ENCODE measurements at regions not wholly inside any gene's neighbourhood (a gene's known extent, or its start where the extent isn't known, plus 50 kb on each side); places are given as distances from the start of the nearest gene placed in this dataset.

DNA sequence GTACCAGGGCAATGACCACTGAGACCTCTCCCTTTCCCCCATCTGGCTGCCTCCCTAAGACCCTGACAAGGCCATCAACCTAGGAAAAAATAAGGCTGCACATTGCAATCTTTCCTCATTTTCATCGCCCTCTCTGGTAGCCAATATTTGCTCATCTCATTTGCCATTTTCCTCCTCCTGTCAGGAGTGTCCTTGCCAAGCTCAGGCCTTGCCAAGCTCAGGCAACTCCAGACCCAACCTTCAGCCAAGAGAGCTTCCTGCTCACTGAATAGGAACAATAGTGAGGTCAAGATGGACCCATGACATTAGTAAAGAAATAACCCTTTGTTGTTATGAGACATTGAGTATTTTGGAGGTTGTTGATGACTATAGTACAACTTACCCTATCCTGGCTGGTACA, 380.3 kb downstream of the RSL24D1 start:
- H2AFZ ChIP-seq (ENCODE audit: low read depth), result no peak overlapping the region
- no peak for TF ChIP-seq RAD21 (IDR thresholded peaks at IDR 0.05; ENCODE audit: low read length)
- TF ChIP-seq EZH2phosphoT487 (IDR thresholded peaks at IDR 0.05; ENCODE audit: borderline replicate concordance, low read depth), result no peak
- H3K9ac ChIP-seq, result no peak overlapping the region
- POLR2A ChIA-PET, result no interaction called here
- H3K27ac ChIP-seq (ENCODE audit: low read depth in 2 of 2, low read length in 1 of 2), result no peak overlapping the region
- no peaks in the 10 kb centered on the region for H4K20me1 ChIP-seq (ENCODE audit: insufficient read depth)
- H3K9me2 ChIP-seq, result no peaks in the 10 kb centered on the region
- WGBS (ENCODE audit: low lambda C conversion rate), result 0% methylated on average over 1 of the region's 1 CpG
- no peak overlapping the region for H3K4me2 ChIP-seq
- CTCF ChIA-PET, result interaction anchor here (1.3 kb wide), 1 partner anchor 14 kb away, joined by 3 read pairs; no protein-coding TSS in a partner anchor
- H3K9me3 ChIP-seq, result no peaks in the 10 kb centered on the region
- no peak for DNase-seq
- no peaks in the 10 kb centered on the region for H3F3A ChIP-seq (replicated peaks; ENCODE audit: insufficient read depth)
- no peaks in the 10 kb centered on the region for H3K79me2 ChIP-seq (ENCODE audit: insufficient read depth)
- H3K27me3 ChIP-seq (ENCODE audit: insufficient read depth), result no peaks in the 10 kb centered on the region
- no peak overlapping the region for H3K4me3 ChIP-seq (ENCODE audit: low read depth in 2 of 2, low read length in 1 of 2)
- no peaks in the 10 kb centered on the region for H3K4me1 ChIP-seq (ENCODE audit: control insufficient read depth in 1 of 2, insufficient read depth in 2 of 2, low read depth in 1 of 2, low read length in 1 of 2)
- H3K36me3 ChIP-seq (replicated peaks in 1 of 2; ENCODE audit: control insufficient read depth in 1 of 2, insufficient read depth in 2 of 2, low read length in 1 of 2), result no peaks in the 10 kb centered on the region

DNA sequence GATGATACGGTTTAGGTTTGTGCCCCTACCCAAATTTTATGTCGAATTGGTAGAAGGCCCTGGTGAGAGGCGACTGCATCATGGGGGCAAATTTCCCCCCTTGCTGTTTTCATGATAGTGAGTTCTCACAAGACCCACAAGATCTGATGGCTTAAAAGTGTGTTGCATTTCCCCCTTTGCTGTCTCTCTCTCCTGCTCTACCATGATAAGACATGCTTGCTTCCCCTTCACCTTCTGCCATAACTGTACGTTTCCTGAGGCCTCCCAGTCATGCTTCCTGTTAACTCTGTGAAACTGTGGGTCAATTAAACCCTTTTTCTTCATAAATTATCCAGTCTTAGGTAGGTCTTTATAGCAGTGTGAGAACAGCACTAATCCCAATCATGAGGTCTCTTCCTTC, 381.2 kb downstream of the RSL24D1 start:
- POLR2A ChIA-PET, result no interaction called here
- Histone ChIP-seq H2AFZ (ENCODE audit: low read depth) (no peak overlapping the region), H3K36me3 (replicated peaks in 1 of 2; ENCODE audit: control insufficient read depth in 1 of 2, insufficient read depth in 2 of 2, low read length in 1 of 2) (no peaks in the 10 kb centered on the region), H4K20me1 (ENCODE audit: insufficient read depth) (no peaks in the 10 kb centered on the region), H3K9ac (no peak overlapping the region), H3K27me3 (ENCODE audit: insufficient read depth) (no peaks in the 10 kb centered on the region), H3K27ac (ENCODE audit: low read depth in 2 of 2, low read length in 1 of 2) (no peak overlapping the region), H3K9me3 (no peaks in the 10 kb centered on the region), H3K79me2 (ENCODE audit: insufficient read depth) (no peaks in the 10 kb centered on the region), H3K4me2 (no peak overlapping the region), H3F3A (replicated peaks; ENCODE audit: insufficient read depth) (no peaks in the 10 kb centered on the region), H3K9me2 (no peaks in the 10 kb centered on the region), H3K4me1 (ENCODE audit: control insufficient read depth in 1 of 2, insufficient read depth in 2 of 2, low read depth in 1 of 2, low read length in 1 of 2) (no peaks in the 10 kb centered on the region), H3K4me3 (ENCODE audit: low read depth in 2 of 2, low read length in 1 of 2) (no peak overlapping the region)
- no peak for TF ChIP-seq SIN3A (IDR thresholded peaks at IDR 0.05; ENCODE audit: borderline replicate concordance, low read depth, low read length)
- no peak for TF ChIP-seq JUND (IDR thresholded peaks at IDR 0.05)
- TF ChIP-seq RXRA (IDR thresholded peaks at IDR 0.05; ENCODE audit: borderline replicate concordance, low read depth), result no peak
- no peak for TF ChIP-seq ZBTB33 (IDR thresholded peaks at IDR 0.05; ENCODE audit: borderline replicate concordance, low read depth)
- no peak for TF ChIP-seq SMC3 (IDR thresholded peaks at IDR 0.05; ENCODE audit: low read depth, low read length)
- TF ChIP-seq FOSL2 (IDR thresholded peaks at IDR 0.05; ENCODE audit: borderline replicate concordance, low read depth), result no peak
- DNase-seq, result no peak
- 0% methylated on average over 4 of the region's 4 CpGs for WGBS (ENCODE audit: low lambda C conversion rate)
- CTCF ChIA-PET, result no interaction called here

GRCh38 chr15:54812383-54812782, 384.4 kb downstream of the RSL24D1 start:
- Histone ChIP-seq H4K20me1 (ENCODE audit: insufficient read depth) (no peaks in the 10 kb centered on the region), H3K9me3 (no peaks in the 10 kb centered on the region), H3K27ac (ENCODE audit: low read depth in 2 of 2, low read length in 1 of 2) (no peak overlapping the region), H3K4me2 (no peak overlapping the region), H3K9ac (no peak overlapping the region), H2AFZ (ENCODE audit: low read depth) (no peak overlapping the region), H3F3A (replicated peaks; ENCODE audit: insufficient read depth) (no peaks in the 10 kb centered on the region), H3K36me3 (replicated peaks in 1 of 2; ENCODE audit: control insufficient read depth in 1 of 2, insufficient read depth in 2 of 2, low read length in 1 of 2) (no peaks in the 10 kb centered on the region), H3K79me2 (ENCODE audit: insufficient read depth) (no peaks in the 10 kb centered on the region), H3K4me3 (ENCODE audit: low read depth in 2 of 2, low read length in 1 of 2) (no peak overlapping the region), H3K27me3 (ENCODE audit: insufficient read depth) (no peaks in the 10 kb centered on the region), H3K4me1 (ENCODE audit: control insufficient read depth in 1 of 2, insufficient read depth in 2 of 2, low read depth in 1 of 2, low read length in 1 of 2) (no peaks in the 10 kb centered on the region), H3K9me2 (no peaks in the 10 kb centered on the region)
- ChIA-PET POLR2A (no interaction called here), CTCF (no interaction called here)
- no peak for DNase-seq
- TF ChIP-seq, protein P1, sequence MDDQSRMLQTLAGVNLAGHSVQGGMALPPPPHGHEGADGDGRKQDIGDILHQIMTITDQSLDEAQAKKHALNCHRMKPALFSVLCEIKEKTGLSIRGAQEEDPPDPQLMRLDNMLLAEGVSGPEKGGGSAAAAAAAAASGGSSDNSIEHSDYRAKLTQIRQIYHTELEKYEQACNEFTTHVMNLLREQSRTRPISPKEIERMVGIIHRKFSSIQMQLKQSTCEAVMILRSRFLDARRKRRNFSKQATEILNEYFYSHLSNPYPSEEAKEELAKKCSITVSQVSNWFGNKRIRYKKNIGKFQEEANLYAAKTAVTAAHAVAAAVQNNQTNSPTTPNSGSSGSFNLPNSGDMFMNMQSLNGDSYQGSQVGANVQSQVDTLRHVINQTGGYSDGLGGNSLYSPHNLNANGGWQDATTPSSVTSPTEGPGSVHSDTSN (IDR thresholded peaks at IDR 0.05), result no peak
- no peak for TF ChIP-seq RFX5 (IDR thresholded peaks at IDR 0.05; ENCODE audit: low read length)
- TF ChIP-seq RCOR1 (IDR thresholded peaks at IDR 0.05; ENCODE audit: low read length), result no peak
- TF ChIP-seq MXI1 (IDR thresholded peaks at IDR 0.05; ENCODE audit: low read depth, low read length), result no peak
- TF ChIP-seq MEF2A (IDR thresholded peaks at IDR 0.05; ENCODE audit: borderline replicate concordance, low read depth), result no peak
- TF ChIP-seq ELF1 (IDR thresholded peaks at IDR 0.05), result no peak
- TF ChIP-seq USF1 (IDR thresholded peaks at IDR 0.05; ENCODE audit: borderline replicate concordance, low read depth), result no peak
- TF ChIP-seq EP300 (IDR thresholded peaks at IDR 0.05; ENCODE audit: borderline replicate concordance in 1 of 2, low read depth in 1 of 2, low read length in 1 of 2), result no peak
- no peak for TF ChIP-seq FOXM1 (IDR thresholded peaks at IDR 0.05; ENCODE audit: low read depth)
- no peak for TF ChIP-seq NRF1 (IDR thresholded peaks at IDR 0.05; ENCODE audit: low read depth, low read length)
- TF ChIP-seq CTCF (IDR thresholded peaks at IDR 0.05), result no peak
- TF ChIP-seq JUND (IDR thresholded peaks at IDR 0.05), result no peak
- no peak for TF ChIP-seq YY1 (IDR thresholded peaks at IDR 0.05; ENCODE audit: low read depth)
- no peak for TF ChIP-seq SIN3A (IDR thresholded peaks at IDR 0.05; ENCODE audit: borderline replicate concordance, low read depth, low read length)
